Activated naive CD8-positive, alpha-beta T cell treated with anti-CD3 and anti-CD28 coated beads for 36 hours (primary cell): ENCODE measurements at regions not wholly inside any gene's neighbourhood (a gene's known extent, or its start where the extent isn't known, plus 50 kb on each side); places are given as distances from the start of the nearest gene placed in this dataset.

Source experiments
- DNase-seq: peaks from one replicate; pipeline ENCODE4 v3.0.0; 2021
- H3K27ac Mint-ChIP-seq: one replicate; pipeline ENCODE4 v1.8.0; 2022; ENCODE audit warnings: mild to moderate bottlenecking, moderate library complexity, mixed read lengths
- H3K27me3 Mint-ChIP-seq: one replicate; pipeline ENCODE4 v1.8.0; 2022; ENCODE audit warnings: mild to moderate bottlenecking, mixed read lengths
- H3K36me3 Mint-ChIP-seq: one replicate; pipeline ENCODE4 v1.8.0; 2021; ENCODE audit warnings: mild to moderate bottlenecking, mixed read lengths
- H3K4me1 Mint-ChIP-seq: one replicate; pipeline ENCODE4 v1.8.0; 2021; ENCODE audit warnings: mixed read lengths
- H3K4me3 Mint-ChIP-seq: one replicate; pipeline ENCODE4 v1.8.0; 2022; ENCODE audit warnings: mild to moderate bottlenecking, moderate library complexity, mixed read lengths
- H3K9me3 Mint-ChIP-seq: one replicate; pipeline ENCODE4 v1.8.0; 2022; ENCODE audit warnings: mixed read lengths

- no peaks in the 10 kb centered on the region for H3K36me3 Mint-ChIP-seq
- H3K27ac Mint-ChIP-seq, result no peak overlapping the region
- DNase-seq, result no peak
- no peaks in the 10 kb centered on the region for H3K27me3 Mint-ChIP-seq
- H3K4me3 Mint-ChIP-seq, result no peak overlapping the region
- peaks cover 4% of the 10 kb centered on the region for H3K9me3 Mint-ChIP-seq
- H3K4me1 Mint-ChIP-seq, result no peaks in the 10 kb centered on the region
Measured at GRCh38 chr18:30034818-30035217, 1007.7 kb downstream of the DSC3 start.

GRCh38 chr18:30016179-30016578 is 1026.4 kb downstream of the DSC3 start:
- no peaks in the 10 kb centered on the region for H3K4me1 Mint-ChIP-seq

GRCh38 chr18:30004965-30005364 is 1037.6 kb downstream of the DSC3 start:
- no peak for DNase-seq
- H3K9me3 Mint-ChIP-seq, result peaks cover 2% of the 10 kb centered on the region
- no peaks in the 10 kb centered on the region for H3K36me3 Mint-ChIP-seq
- no peaks in the 10 kb centered on the region for H3K27me3 Mint-ChIP-seq
- H3K4me3 Mint-ChIP-seq, result no peak overlapping the region
- no peaks in the 10 kb centered on the region for H3K4me1 Mint-ChIP-seq
- no peak overlapping the region for H3K27ac Mint-ChIP-seq

More at GRCh38 chr18:30016179-30016578, 1026.4 kb downstream of the DSC3 start:
- H3K27me3 Mint-ChIP-seq, result no peaks in the 10 kb centered on the region
- H3K9me3 Mint-ChIP-seq, result peaks cover 4% of the 10 kb centered on the region
- H3K36me3 Mint-ChIP-seq, result no peaks in the 10 kb centered on the region
- H3K27ac Mint-ChIP-seq, result no peak overlapping the region
- DNase-seq, result no peak
- no peak overlapping the region for H3K4me3 Mint-ChIP-seq

- Mint-ChIP-seq H3K9me3 (peaks cover 7% of the 10 kb centered on the region), H3K27ac (no peak overlapping the region), H3K36me3 (no peaks in the 10 kb centered on the region), H3K4me3 (no peak overlapping the region), H3K27me3 (no peaks in the 10 kb centered on the region), H3K4me1 (no peaks in the 10 kb centered on the region)
- no peak for DNase-seq
Measured at GRCh38 chr18:29982218-29982617, 1060.3 kb downstream of the DSC3 start.

- no peaks in the 10 kb centered on the region for H3K27me3 Mint-ChIP-seq
- no peak overlapping the region for H3K27ac Mint-ChIP-seq
Measured at GRCh38 chr18:29979881-29980280, 1062.7 kb downstream of the DSC3 start.

GRCh38 chr18:29969876-29970275 is 1072.7 kb downstream of the DSC3 start:
- Mint-ChIP-seq H3K4me1 (no peaks in the 10 kb centered on the region), H3K36me3 (no peaks in the 10 kb centered on the region), H3K27me3 (no peaks in the 10 kb centered on the region), H3K27ac (no peak overlapping the region), H3K9me3 (peaks cover 6% of the 10 kb centered on the region), H3K4me3 (no peak overlapping the region)
- no peak for DNase-seq

More at GRCh38 chr18:29979881-29980280, 1062.7 kb downstream of the DSC3 start:
- H3K36me3 Mint-ChIP-seq, result no peaks in the 10 kb centered on the region
- peaks cover 2% of the 10 kb centered on the region for H3K9me3 Mint-ChIP-seq
- no peak for DNase-seq
- H3K4me3 Mint-ChIP-seq, result no peak overlapping the region
- no peaks in the 10 kb centered on the region for H3K4me1 Mint-ChIP-seq

GRCh38 chr18:29962579-29962978 is 1080.0 kb downstream of the DSC3 start:
- Mint-ChIP-seq H3K27ac (no peak overlapping the region), H3K4me1 (no peaks in the 10 kb centered on the region), H3K9me3 (peaks cover 4% of the 10 kb centered on the region), H3K4me3 (no peak overlapping the region), H3K27me3 (no peaks in the 10 kb centered on the region), H3K36me3 (no peaks in the 10 kb centered on the region)
- no peak for DNase-seq

- no peak overlapping the region for H3K27ac Mint-ChIP-seq
- DNase-seq, result no peak
- no peaks in the 10 kb centered on the region for H3K27me3 Mint-ChIP-seq
- no peaks in the 10 kb centered on the region for H3K36me3 Mint-ChIP-seq
- H3K4me3 Mint-ChIP-seq, result no peak overlapping the region
- peaks cover 4% of the 10 kb centered on the region for H3K9me3 Mint-ChIP-seq
- no peaks in the 10 kb centered on the region for H3K4me1 Mint-ChIP-seq
Measured at GRCh38 chr18:29960539-29960938, 1082.0 kb downstream of the DSC3 start.

- DNase-seq, result no peak
- H3K9me3 Mint-ChIP-seq, result peaks cover 5% of the 10 kb centered on the region
- H3K27me3 Mint-ChIP-seq, result no peaks in the 10 kb centered on the region
- H3K4me1 Mint-ChIP-seq, result no peaks in the 10 kb centered on the region
- H3K27ac Mint-ChIP-seq, result no peak overlapping the region
- no peaks in the 10 kb centered on the region for H3K36me3 Mint-ChIP-seq
- H3K4me3 Mint-ChIP-seq, result no peak overlapping the region
Measured at GRCh38 chr18:29930231-29930630, 1112.3 kb downstream of the DSC3 start.

GRCh38 chr18:29928081-29928480 is 1114.5 kb downstream of the DSC3 start:
- Mint-ChIP-seq H3K36me3 (no peaks in the 10 kb centered on the region), H3K27ac (no peak overlapping the region), H3K4me1 (no peaks in the 10 kb centered on the region), H3K27me3 (no peaks in the 10 kb centered on the region), H3K4me3 (no peak overlapping the region), H3K9me3 (peaks cover 6% of the 10 kb centered on the region)
- DNase-seq, result no peak

- DNase-seq, result no peak
- Mint-ChIP-seq H3K4me3 (no peak overlapping the region), H3K4me1 (no peaks in the 10 kb centered on the region), H3K27me3 (no peaks in the 10 kb centered on the region), H3K9me3 (peaks cover 6% of the 10 kb centered on the region), H3K36me3 (no peaks in the 10 kb centered on the region), H3K27ac (no peak overlapping the region)
Measured at GRCh38 chr18:29925566-29925965, 1117.0 kb downstream of the DSC3 start.

- Mint-ChIP-seq H3K27me3 (no peaks in the 10 kb centered on the region), H3K4me3 (no peak overlapping the region), H3K27ac (no peak overlapping the region), H3K4me1 (no peaks in the 10 kb centered on the region), H3K9me3 (peaks cover 5% of the 10 kb centered on the region), H3K36me3 (no peaks in the 10 kb centered on the region)
- no peak for DNase-seq
Measured at GRCh38 chr18:29912351-29912750, 1130.2 kb downstream of the DSC3 start.

- no peaks in the 10 kb centered on the region for H3K36me3 Mint-ChIP-seq
- no peaks in the 10 kb centered on the region for H3K4me1 Mint-ChIP-seq
- DNase-seq, result no peak
- no peaks in the 10 kb centered on the region for H3K27me3 Mint-ChIP-seq
- H3K27ac Mint-ChIP-seq, result no peak overlapping the region
- H3K4me3 Mint-ChIP-seq, result no peak overlapping the region
- peaks cover 7% of the 10 kb centered on the region for H3K9me3 Mint-ChIP-seq
Measured at GRCh38 chr18:29892960-29893558, 1149.5 kb downstream of the DSC3 start.

- Mint-ChIP-seq H3K27me3 (no peaks in the 10 kb centered on the region), H3K9me3 (peaks cover 2% of the 10 kb centered on the region), H3K36me3 (no peaks in the 10 kb centered on the region), H3K4me3 (no peak overlapping the region), H3K27ac (no peak overlapping the region), H3K4me1 (no peaks in the 10 kb centered on the region)
- no peak for DNase-seq
Measured at GRCh38 chr18:29883114-29883513, 1159.4 kb downstream of the DSC3 start.

GRCh38 chr18:29882620-29883019 is 1159.9 kb downstream of the DSC3 start:
- Mint-ChIP-seq H3K36me3 (no peaks in the 10 kb centered on the region), H3K4me3 (no peak overlapping the region), H3K27me3 (no peaks in the 10 kb centered on the region), H3K9me3 (peaks cover 2% of the 10 kb centered on the region), H3K4me1 (no peaks in the 10 kb centered on the region), H3K27ac (no peak overlapping the region)
- no peak for DNase-seq

- Mint-ChIP-seq H3K4me1 (no peaks in the 10 kb centered on the region), H3K27me3 (no peaks in the 10 kb centered on the region), H3K4me3 (no peak overlapping the region), H3K9me3 (peaks cover 2% of the 10 kb centered on the region), H3K27ac (no peak overlapping the region), H3K36me3 (no peaks in the 10 kb centered on the region)
- no peak for DNase-seq
Measured at GRCh38 chr18:29879763-29880162, 1162.8 kb downstream of the DSC3 start.
